ENCODE measurements at regions not wholly inside any gene's neighbourhood (a gene's known extent, or its start where the extent isn't known, plus 50 kb on each side); places are given as distances from the start of the nearest gene placed in this dataset.
A peak's percentile ranks its signal among the peaks of the same experiment; 100 is the strongest.
"Not testable (repeated sequence)": the region's sequence is repeated elsewhere in the genome, so short reads cannot be mapped to it uniquely, and the experiment has no call there.

GRCh38 chr10:118447478-118448270, 105.5 kb upstream of the FAM204A start:
- H3K27me3 ChIP-seq (ENCODE audit: low read depth) = no peaks in the 10 kb centered on the region
- H3K4me1 ChIP-seq = no peaks in the 10 kb centered on the region
- H3K36me3 ChIP-seq (replicated peaks) = no peaks in the 10 kb centered on the region
- DNase-seq (ENCODE audit: low spot score in 2 of 2) = no peak
- H3K4me3 ChIP-seq = no peak overlapping the region
- in situ Hi-C loops (cut with MboI; ENCODE audit: low sequenced_read_pairs) = no loop called here
- no peaks in the 10 kb centered on the region for H3K9me3 ChIP-seq

GRCh38 chr10:118445535-118445934, 103.4 kb upstream of the FAM204A start:
- H3K27me3 ChIP-seq (ENCODE audit: low read depth) = no peaks in the 10 kb centered on the region
- H3K36me3 ChIP-seq (replicated peaks) = no peaks in the 10 kb centered on the region
- DNase-seq (ENCODE audit: low spot score in 2 of 2) = no peak
- no peaks in the 10 kb centered on the region for H3K4me1 ChIP-seq
- H3K4me3 ChIP-seq = no peak overlapping the region
- in situ Hi-C loops (cut with MboI; ENCODE audit: low sequenced_read_pairs) = no loop called here
- H3K9me3 ChIP-seq = no peaks in the 10 kb centered on the region

GRCh38 chr10:118444069-118444468, 101.9 kb upstream of the FAM204A start:
- no peak for DNase-seq (ENCODE audit: low spot score in 2 of 2)
- in situ Hi-C loops (cut with MboI; ENCODE audit: low sequenced_read_pairs) = no loop called here

GRCh38 chr10:118442032-118442431, 99.9 kb upstream of the FAM204A start:
- DNase-seq (ENCODE audit: low spot score in 2 of 2) = no peak
- Histone ChIP-seq H3K4me1 (no peaks in the 10 kb centered on the region), H3K4me3 (no peak overlapping the region), H3K27me3 (ENCODE audit: low read depth) (no peaks in the 10 kb centered on the region), H3K36me3 (replicated peaks) (no peaks in the 10 kb centered on the region), H3K9me3 (no peaks in the 10 kb centered on the region)
- in situ Hi-C loops (cut with MboI; ENCODE audit: low sequenced_read_pairs) = no loop called here

More at GRCh38 chr10:118444069-118444468, 101.9 kb upstream of the FAM204A start:
- Histone ChIP-seq H3K27me3 (ENCODE audit: low read depth) (no peaks in the 10 kb centered on the region), H3K4me1 (no peaks in the 10 kb centered on the region), H3K4me3 (no peak overlapping the region), H3K36me3 (replicated peaks) (no peaks in the 10 kb centered on the region), H3K9me3 (no peaks in the 10 kb centered on the region)

DNA sequence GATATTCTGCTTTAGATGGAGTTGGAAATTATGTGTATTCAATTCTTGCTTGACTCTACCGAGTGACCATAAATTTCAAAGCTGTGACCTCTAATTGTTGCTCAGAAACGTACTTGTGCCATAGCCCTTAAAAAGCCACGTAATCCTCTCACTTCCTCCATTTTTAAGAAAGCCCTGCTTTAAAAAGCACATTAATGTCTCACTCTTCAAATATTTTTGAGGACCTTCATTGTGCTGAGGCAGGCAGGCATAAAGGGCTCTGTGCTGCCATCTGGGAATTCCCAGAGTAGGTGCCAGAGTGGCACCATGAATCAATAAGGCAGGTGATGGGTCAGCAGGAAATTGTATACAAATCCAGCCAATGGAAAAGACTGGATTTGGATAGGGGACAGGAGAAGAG, 97.7 kb upstream of the FAM204A start:
- no peaks in the 10 kb centered on the region for H3K9me3 ChIP-seq
- no peak for DNase-seq (ENCODE audit: low spot score in 2 of 2)
- no peaks in the 10 kb centered on the region for H3K27me3 ChIP-seq (ENCODE audit: low read depth)
- no peaks in the 10 kb centered on the region for H3K4me1 ChIP-seq
- no peaks in the 10 kb centered on the region for H3K36me3 ChIP-seq (replicated peaks)
- in situ Hi-C loops (cut with MboI; ENCODE audit: low sequenced_read_pairs) = no loop called here
- no peak overlapping the region for H3K4me3 ChIP-seq

DNA sequence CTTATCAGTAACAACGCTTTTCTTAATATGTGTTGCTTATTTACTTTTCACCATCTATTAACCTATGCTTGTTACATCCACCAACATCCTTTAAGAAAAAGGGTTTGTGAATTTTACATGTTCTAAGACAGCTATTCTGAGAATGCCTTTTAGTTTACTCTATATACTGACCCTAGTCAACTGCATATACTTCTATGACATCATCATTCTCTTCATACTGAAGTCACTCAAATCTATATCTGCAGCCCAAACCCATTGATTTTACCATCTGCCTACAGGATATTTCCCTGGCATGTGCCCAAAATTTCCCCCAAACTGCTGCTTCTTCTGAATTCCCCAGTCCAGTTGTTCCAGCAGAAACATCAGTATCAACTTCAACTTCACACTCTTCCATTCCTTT, 94.6 kb upstream of the FAM204A start:
- Histone ChIP-seq H3K36me3 (replicated peaks) (no peaks in the 10 kb centered on the region), H3K9me3 (no peaks in the 10 kb centered on the region), H3K4me1 (no peaks in the 10 kb centered on the region), H3K4me3 (no peak overlapping the region), H3K27me3 (ENCODE audit: low read depth) (no peaks in the 10 kb centered on the region)
- in situ Hi-C loops (cut with MboI; ENCODE audit: low sequenced_read_pairs) = no loop called here
- no peak for DNase-seq (ENCODE audit: low spot score in 2 of 2)

DNA sequence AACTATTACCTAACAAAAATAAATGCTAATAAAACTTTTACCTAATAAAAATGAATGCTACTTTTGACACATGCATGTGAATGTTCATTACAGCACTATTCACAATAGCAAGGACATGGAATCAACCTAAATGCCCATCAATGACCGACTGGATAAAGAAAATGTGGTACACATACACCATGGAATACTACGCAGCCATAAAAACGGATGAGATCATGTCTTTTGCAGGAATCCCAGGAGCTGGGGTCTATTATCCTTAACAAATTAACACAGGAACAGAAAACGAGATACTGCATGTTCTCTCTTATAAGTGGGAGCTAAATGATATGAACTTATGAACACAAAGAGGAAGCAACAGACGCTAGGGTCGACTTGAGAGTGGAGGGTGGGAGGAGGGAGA, 88.1 kb upstream of the FAM204A start:
- Histone ChIP-seq H3K4me1 (no peaks in the 10 kb centered on the region), H3K36me3 (replicated peaks) (no peaks in the 10 kb centered on the region), H3K27me3 (ENCODE audit: low read depth) (peaks cover 3% of the 10 kb centered on the region; the same call in 1 of the 2 replicates), H3K9me3 (no peaks in the 10 kb centered on the region), H3K4me3 (no peak overlapping the region)
- in situ Hi-C loops (cut with MboI; ENCODE audit: low sequenced_read_pairs) = no loop called here
- DNase-seq (ENCODE audit: low spot score in 2 of 2) = no peak

GRCh38 chr10:118423800-118424442, 81.8 kb upstream of the FAM204A start:
- peak; percentile 83 to 89 for DNase-seq (ENCODE audit: low spot score in 2 of 2)
- Histone ChIP-seq H3K4me3 (no peak overlapping the region), H3K27me3 (ENCODE audit: low read depth) (peaks cover 8% of the 10 kb centered on the region; the same call in 1 of the 2 replicates), H3K36me3 (replicated peaks) (no peaks in the 10 kb centered on the region), H3K9me3 (no peaks in the 10 kb centered on the region), H3K4me1 (no peaks in the 10 kb centered on the region)
- in situ Hi-C loops (cut with MboI; ENCODE audit: low sequenced_read_pairs) = no loop called here

DNA sequence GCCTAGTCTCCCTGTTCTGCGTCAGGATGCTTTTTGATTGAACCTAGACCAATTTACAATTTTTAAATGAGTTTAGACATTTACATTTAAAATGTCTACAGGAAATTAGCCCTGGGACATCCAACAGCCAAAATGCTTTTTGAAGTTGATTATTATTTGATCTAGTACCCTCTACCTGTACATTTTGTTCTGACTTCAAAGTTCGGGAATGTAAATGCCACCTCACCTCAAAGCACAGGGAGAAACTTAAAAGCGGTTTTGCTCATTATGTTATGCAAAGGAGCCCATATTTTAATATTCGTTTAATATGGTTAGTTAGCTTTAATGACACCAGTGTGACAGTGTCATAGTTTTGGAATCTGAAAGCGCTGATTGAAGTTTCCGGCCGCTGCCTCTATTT, 80.1 kb upstream of the FAM204A start:
- in situ Hi-C loops (cut with MboI; ENCODE audit: low sequenced_read_pairs) = no loop called here
- H3K36me3 ChIP-seq (replicated peaks) = no peaks in the 10 kb centered on the region
- H3K9me3 ChIP-seq = no peaks in the 10 kb centered on the region
- peaks cover 8% of the 10 kb centered on the region; the same call in 1 of the 2 replicates for H3K27me3 ChIP-seq (ENCODE audit: low read depth)
- H3K4me1 ChIP-seq = no peaks in the 10 kb centered on the region
- H3K4me3 ChIP-seq = no peak overlapping the region
- no peak for DNase-seq (ENCODE audit: low spot score in 2 of 2)

GRCh38 chr10:118420049-118420448, 77.9 kb upstream of the FAM204A start:
- H3K4me3 ChIP-seq; H3K4me1 ChIP-seq; H3K36me3 ChIP-seq (replicated peaks); DNase-seq (ENCODE audit: low spot score in 2 of 2); H3K9me3 ChIP-seq; in situ Hi-C loops (cut with MboI; ENCODE audit: low sequenced_read_pairs): not testable (repeated sequence)
- peaks cover 16% of the 10 kb centered on the region for H3K27me3 ChIP-seq (ENCODE audit: low read depth)

GRCh38 chr10:118412932-118413331, 70.8 kb upstream of the FAM204A start:
- no peak for DNase-seq (ENCODE audit: low spot score in 2 of 2)
- no peaks in the 10 kb centered on the region for H3K4me1 ChIP-seq
- in situ Hi-C loops (cut with MboI; ENCODE audit: low sequenced_read_pairs) = no loop called here
- no peaks in the 10 kb centered on the region for H3K36me3 ChIP-seq (replicated peaks)
- no peaks in the 10 kb centered on the region for H3K9me3 ChIP-seq
- H3K27me3 ChIP-seq (ENCODE audit: low read depth) = peaks cover 20% of the 10 kb centered on the region
- no peak overlapping the region for H3K4me3 ChIP-seq

DNA sequence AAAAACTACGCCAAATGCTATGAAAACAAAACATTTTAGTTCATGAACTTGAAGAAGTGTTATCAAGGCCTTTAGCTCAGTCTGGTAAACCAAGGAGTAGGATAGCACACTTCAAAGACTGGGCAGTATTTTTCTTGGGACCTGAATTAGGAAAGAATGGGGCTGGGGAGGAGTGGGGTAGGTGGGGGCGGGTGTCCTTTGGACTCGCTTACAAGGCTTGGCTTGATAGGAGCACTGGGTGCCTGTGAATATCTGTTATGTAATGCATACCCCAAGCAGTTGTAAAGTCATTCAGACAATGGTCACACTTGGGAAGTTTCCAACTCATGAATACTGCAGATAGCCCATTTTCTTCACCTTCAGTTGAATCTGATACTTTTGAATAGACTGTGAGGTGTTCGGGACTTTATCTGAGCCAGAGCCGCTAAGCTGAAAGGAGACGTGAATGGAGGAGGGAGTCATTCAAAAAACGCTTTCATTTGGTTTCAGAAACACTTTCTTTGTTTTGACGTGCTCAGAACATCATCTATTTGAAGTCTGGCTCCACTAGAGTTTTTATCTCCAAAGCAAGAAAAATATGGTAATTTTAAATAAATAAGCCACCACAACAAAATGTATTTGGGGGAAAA, 70.1 kb upstream of the FAM204A start:
- no peaks in the 10 kb centered on the region for H3K36me3 ChIP-seq (replicated peaks)
- H3K9me3 ChIP-seq = no peaks in the 10 kb centered on the region
- peaks cover 20% of the 10 kb centered on the region for H3K27me3 ChIP-seq (ENCODE audit: low read depth)
- DNase-seq (ENCODE audit: low spot score in 2 of 2) = no peak
- in situ Hi-C loops (cut with MboI; ENCODE audit: low sequenced_read_pairs) = no loop called here
- no peaks in the 10 kb centered on the region for H3K4me1 ChIP-seq
- no peak overlapping the region for H3K4me3 ChIP-seq

DNA sequence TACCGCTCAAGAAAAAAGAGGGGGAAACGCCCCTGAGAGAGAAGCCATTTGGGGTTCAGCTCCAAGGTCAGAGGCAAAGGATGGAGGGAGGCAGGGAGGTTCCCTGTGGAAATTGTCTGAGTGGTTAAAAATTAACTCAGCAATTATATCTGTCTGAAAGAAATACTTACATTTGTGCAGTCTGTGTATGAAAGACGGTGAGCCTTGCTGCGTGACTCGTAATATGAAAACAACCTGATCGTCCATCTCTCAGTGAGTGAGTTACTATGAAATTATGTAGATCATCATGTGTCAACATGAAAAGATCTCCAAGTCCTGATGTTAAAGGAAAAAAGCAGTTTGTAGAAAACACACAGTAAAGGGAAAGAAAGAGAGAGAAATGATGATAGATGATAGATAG, 67.2 kb upstream of the FAM204A start:
- no peak for DNase-seq (ENCODE audit: low spot score in 2 of 2)
- Histone ChIP-seq H3K27me3 (ENCODE audit: low read depth) (peaks cover 3% of the 10 kb centered on the region; the same call in 1 of the 2 replicates), H3K4me1 (no peaks in the 10 kb centered on the region), H3K36me3 (replicated peaks) (no peaks in the 10 kb centered on the region), H3K9me3 (no peaks in the 10 kb centered on the region), H3K4me3 (no peak overlapping the region)
- in situ Hi-C loops (cut with MboI; ENCODE audit: low sequenced_read_pairs) = no loop called here

DNA sequence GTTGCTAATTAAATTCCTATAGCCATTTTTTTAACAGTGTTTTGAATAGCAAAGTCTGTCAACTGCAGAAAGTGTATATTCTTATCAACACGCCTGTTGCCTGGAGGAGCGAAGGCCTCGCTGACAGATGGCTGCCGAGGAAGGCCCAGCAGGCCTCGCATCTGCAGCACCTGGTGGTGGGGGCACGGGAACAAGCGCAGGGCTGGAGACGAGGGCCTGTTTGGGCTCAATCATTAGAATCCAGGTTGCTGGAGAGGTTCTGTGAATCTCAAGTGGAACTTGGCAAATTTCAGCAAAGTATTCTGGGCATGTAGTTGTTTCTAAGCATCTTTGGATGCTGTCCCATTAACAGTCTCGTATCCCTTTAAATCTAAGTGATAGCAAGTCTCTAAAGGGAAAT, 66.1 kb upstream of the FAM204A start:
- peaks cover 2% of the 10 kb centered on the region; the same call in 1 of the 2 replicates for H3K27me3 ChIP-seq (ENCODE audit: low read depth)
- in situ Hi-C loops (cut with MboI; ENCODE audit: low sequenced_read_pairs) = no loop called here
- no peaks in the 10 kb centered on the region for H3K9me3 ChIP-seq
- H3K36me3 ChIP-seq (replicated peaks) = no peaks in the 10 kb centered on the region
- no peak overlapping the region for H3K4me3 ChIP-seq
- no peaks in the 10 kb centered on the region for H3K4me1 ChIP-seq
- no peak for DNase-seq (ENCODE audit: low spot score in 2 of 2)
